ENCODE measurements at regions not wholly inside any gene's neighbourhood (a gene's known extent, or its start where the extent isn't known, plus 50 kb on each side); places are given as distances from the start of the nearest gene placed in this dataset.

DNA sequence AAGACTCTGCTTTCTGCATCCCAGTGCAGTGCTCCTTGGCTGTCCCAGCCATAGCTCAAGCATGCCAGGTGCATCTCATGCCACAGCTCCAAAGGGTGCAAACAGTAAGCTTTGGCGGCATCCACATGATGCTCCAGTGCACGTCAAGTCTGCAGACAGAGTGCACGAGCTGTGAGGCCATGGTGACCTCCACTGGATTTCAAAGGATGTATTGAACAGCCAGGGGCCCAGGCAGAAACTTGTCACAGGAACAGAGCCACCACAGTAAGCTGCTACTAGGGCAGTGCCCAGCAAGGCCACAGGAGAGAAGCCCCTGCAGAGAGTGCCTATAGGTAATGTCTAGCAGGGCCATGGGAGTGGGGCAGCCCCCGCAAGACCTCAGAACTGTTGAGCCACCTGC lies 206.8 kb upstream of the DDI1 start:
- H3K4me3 ChIP-seq (ENCODE audit: low read depth, low read length): no peak overlapping the region
- DNase-seq (ENCODE audit: low read depth): no peak
- TF ChIP-seq, protein P1, sequence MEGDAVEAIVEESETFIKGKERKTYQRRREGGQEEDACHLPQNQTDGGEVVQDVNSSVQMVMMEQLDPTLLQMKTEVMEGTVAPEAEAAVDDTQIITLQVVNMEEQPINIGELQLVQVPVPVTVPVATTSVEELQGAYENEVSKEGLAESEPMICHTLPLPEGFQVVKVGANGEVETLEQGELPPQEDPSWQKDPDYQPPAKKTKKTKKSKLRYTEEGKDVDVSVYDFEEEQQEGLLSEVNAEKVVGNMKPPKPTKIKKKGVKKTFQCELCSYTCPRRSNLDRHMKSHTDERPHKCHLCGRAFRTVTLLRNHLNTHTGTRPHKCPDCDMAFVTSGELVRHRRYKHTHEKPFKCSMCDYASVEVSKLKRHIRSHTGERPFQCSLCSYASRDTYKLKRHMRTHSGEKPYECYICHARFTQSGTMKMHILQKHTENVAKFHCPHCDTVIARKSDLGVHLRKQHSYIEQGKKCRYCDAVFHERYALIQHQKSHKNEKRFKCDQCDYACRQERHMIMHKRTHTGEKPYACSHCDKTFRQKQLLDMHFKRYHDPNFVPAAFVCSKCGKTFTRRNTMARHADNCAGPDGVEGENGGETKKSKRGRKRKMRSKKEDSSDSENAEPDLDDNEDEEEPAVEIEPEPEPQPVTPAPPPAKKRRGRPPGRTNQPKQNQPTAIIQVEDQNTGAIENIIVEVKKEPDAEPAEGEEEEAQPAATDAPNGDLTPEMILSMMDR (conservative IDR thresholded peaks at IDR 0.05; ENCODE audit: low read depth, low read length): no peak

DNA sequence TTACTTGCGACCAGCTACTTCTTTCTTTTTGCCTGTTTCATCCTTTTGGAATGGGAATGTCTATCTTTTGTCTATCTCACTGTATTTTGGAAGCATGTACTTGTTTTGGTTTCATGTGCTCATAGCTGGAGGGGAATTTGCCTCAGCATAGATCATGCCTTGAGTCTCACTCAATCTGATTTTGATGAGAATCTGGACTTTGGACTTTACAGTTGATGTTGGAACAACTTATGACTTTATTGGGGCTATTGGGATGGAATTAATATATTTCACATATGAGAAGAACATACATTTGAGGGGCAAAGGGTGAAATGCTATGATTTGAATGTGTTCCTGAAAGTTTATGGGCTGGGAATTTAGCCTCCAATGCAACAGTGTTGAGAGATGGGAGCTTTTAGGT lies 206.2 kb upstream of the DDI1 start:
- no peak for DNase-seq (ENCODE audit: low read depth)
- TF ChIP-seq, protein P1 (conservative IDR thresholded peaks at IDR 0.05; ENCODE audit: low read depth, low read length): no peak

DNA sequence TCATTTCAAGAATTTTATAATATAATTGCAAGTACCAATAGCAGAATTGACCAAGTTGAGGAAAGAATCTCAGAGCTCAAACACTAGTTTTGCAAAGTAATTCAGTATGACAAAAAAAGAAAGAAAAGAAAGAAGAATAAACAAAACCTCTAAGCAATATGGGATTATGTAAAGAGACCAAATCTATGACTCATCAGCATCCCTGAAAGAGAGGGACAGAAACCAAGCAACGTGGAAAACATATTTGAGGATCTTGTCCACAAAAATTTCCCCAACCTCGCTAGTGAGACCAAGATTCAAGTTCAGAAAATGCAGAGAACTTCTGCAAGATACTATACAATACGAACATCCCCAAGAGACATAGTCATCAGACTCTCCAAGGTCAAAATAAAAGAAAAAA lies 203.7 kb upstream of the DDI1 start:
- TF ChIP-seq, protein P1 (conservative IDR thresholded peaks at IDR 0.05; ENCODE audit: low read depth, low read length): no peak
- H3K4me3 ChIP-seq (ENCODE audit: low read depth, low read length): no peak overlapping the region
- no peak for DNase-seq (ENCODE audit: low read depth)

More for the DNA sequence above, 206.2 kb upstream of the DDI1 start:
- H3K4me3 ChIP-seq (ENCODE audit: low read depth, low read length): no peak overlapping the region

DNA sequence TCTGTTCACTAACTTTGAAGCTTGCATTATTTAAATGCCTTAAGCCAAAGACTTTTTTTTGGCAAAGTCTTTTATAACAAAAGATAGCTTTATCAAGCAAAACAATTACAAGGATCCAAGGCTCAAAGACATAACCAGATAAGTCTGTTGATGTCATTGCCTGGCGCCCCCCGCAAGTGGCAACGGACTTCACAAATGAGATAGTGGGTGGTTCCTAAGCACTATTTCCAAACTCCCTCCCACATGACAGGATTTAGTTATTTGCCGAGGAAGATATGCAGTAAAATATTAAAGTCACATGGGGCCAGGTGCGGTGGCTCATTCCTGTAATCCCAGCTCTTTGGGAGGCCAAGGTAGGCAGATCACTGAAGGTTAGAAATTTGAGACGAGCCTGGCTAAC lies 194.2 kb upstream of the DDI1 start:
- no peak for DNase-seq (ENCODE audit: low read depth)
- TF ChIP-seq, protein P1 (conservative IDR thresholded peaks at IDR 0.05; ENCODE audit: low read depth, low read length): no peak
- no peak overlapping the region for H3K4me3 ChIP-seq (ENCODE audit: low read depth, low read length)

DNA sequence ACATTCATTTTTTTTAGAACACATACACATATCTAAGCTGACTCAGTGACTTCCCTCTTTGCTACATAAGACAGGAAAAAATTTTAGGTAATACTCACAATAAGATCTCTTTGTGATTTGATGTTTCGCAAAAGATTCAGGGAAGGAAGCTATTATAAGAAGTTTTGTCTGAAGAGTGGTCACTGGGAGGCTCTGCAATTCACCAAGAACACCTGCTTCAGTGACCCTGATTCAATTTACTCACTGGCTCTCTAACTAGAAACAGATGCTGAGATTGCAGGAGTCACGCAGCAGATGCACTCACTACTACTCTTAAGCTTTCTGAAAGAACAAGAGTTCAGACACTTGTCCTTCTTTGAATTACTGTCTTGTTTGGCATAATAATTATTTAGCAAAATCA lies 193.6 kb upstream of the DDI1 start:
- TF ChIP-seq, protein P1 (conservative IDR thresholded peaks at IDR 0.05; ENCODE audit: low read depth, low read length): no peak
- no peak for DNase-seq (ENCODE audit: low read depth)
- no peak overlapping the region for H3K4me3 ChIP-seq (ENCODE audit: low read depth, low read length)

DNA sequence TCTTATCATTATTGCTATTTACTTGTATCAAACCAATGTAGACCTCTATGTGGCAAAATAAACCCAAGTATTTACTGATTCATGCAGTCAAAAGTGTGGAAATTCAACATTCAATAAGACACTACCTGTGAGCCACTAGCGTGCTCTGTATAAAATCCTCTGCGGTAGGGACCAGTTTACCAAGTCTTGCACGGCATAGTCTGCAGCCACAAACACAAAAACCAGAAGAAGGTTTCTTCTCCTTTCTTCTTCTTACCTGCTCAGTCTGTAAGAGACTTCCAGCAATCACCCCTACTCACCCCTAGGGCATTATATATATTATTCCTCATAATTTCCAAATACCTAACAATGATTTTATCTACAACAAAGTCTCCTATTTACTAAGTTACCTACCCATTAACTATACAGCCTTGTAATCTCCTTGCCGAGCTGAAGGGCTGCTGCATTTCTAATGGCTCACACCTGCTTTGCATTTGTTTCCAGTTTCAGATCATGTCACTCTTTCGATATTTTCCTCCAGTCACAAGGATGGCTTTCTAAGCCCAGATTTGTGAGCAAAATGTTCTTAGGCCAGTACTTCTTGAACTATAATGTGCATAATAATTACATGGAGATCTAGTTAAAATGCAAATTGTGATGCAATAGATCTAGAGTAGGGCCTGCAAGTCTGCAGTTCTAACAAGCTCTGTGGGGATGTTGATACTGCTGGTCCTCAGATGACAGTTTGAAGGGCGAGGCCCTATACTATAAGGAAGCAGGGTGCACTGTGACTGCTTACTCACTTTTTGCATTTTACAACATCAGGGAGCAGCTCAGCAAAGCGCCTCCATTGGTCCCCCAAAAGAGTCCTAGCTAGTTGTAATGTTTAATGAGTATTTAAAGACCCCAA lies 191.9 kb upstream of the DDI1 start:
- DNase-seq (ENCODE audit: low read depth): no peak
- TF ChIP-seq, protein P1 (conservative IDR thresholded peaks at IDR 0.05; ENCODE audit: low read depth, low read length): no peak
- H3K4me3 ChIP-seq (ENCODE audit: low read depth, low read length): no peak overlapping the region

DNA sequence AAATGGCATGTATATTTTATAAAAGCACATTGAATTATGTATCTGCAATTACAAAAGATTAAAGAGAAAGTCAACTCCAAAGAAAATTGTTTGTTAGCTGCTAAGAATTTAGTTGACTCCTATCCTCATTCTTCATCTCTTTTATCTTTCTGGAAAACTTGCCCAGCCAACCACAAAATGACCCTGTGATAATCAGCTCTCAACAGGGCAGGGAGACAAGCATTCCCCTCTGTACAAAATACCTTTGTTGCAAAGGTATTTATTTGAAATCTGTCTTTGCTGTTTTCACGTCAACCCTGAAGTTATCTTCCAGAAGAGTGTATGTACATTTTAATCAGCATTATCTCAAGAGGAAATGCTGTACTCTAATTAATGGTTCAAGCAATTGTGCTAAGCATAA lies 191.1 kb upstream of the DDI1 start:
- no peak for DNase-seq (ENCODE audit: low read depth)
- no peak overlapping the region for H3K4me3 ChIP-seq (ENCODE audit: low read depth, low read length)
- TF ChIP-seq, protein P1 (conservative IDR thresholded peaks at IDR 0.05; ENCODE audit: low read depth, low read length): no peak

All from epithelial cell of proximal tubule (primary cell).